Adrenal gland (tissue), 9 donors: ENCODE measurements at regions not wholly inside any gene's neighbourhood (a gene's known extent, or its start where the extent isn't known, plus 50 kb on each side); places are given as distances from the start of the nearest gene placed in this dataset.

ENCODE experiments used
- DNase-seq, 7 donors: peaks; one replicate each; pipeline ENCODE4 v3.0.0-alpha.2; 2019 to 2020
- H3K27ac ChIP-seq, 5 donors: fragments of 200-600 bp; sonication (generic) in 4 of 5; 1 replicate in 3 of 5; 2 replicates in 2 of 5; pipeline versions ENCODE4 v1.5.1 to v1.8.0; 2016 to 2020; ENCODE audit warnings: mild to moderate bottlenecking in 1 of 5
- H3K27me3 ChIP-seq: fragments of 200-600 bp; 2 replicates; pipeline ENCODE4 v1.8.0; 2021
- H3K36me3 ChIP-seq, 2 donors: fragments of 200-600 bp; replicated peaks in 1 of 2; 1 replicate in 1 of 2; 2 replicates in 1 of 2; pipeline versions ENCODE4 v1.5.1 to v1.8.0; 2018 to 2022
- H3K4me1 ChIP-seq, 2 donors: fragments of 200-600 bp; replicated peaks in 1 of 2; 1 replicate in 1 of 2; 2 replicates in 1 of 2; pipeline versions ENCODE4 v1.5.1 to v1.8.0; 2018 to 2021
- H3K4me3 ChIP-seq, 4 donors: fragments of 200-600 bp; sonication (generic) in 3 of 4; one replicate each; pipeline ENCODE4 v1.5.1; 2016 to 2018
- H3K9me3 ChIP-seq, 3 donors: fragments of 200-600 bp; sonication (generic) in 1 of 3; replicated peaks in 1 of 3; 1 replicate in 2 of 3; 2 replicates in 1 of 3; pipeline versions ENCODE4 v1.5.1 to v1.8.0; 2016 to 2021
- CTCF ChIP-seq, 6 experiments: fragments of 450-650 bp in 4 of 6; fragments of 200-600 bp in 2 of 6; sonication (generic) in 1 of 6; IDR thresholded peaks; 1 replicate in 5 of 6; 2 replicates in 1 of 6; pipeline versions ENCODE4 v1.5.1 to v1.8.0; 2016 to 2021; ENCODE audit warnings: antibody characterized with exemption in 6 of 6, mild to moderate bottlenecking in 2 of 6, moderate library complexity in 1 of 6
- POLR2A ChIP-seq, 2 donors: fragments of 450-650 bp; IDR thresholded peaks; one replicate each; pipeline ENCODE4 v1.6.1; 2017; ENCODE audit warnings: antibody characterized with exemption in 2 of 2, mild to moderate bottlenecking in 2 of 2, moderate library complexity in 1 of 2
- WGBS, 4 donors: extraction: QIAGEN DNeasy Blood & Tissue Kit in 2 of 4; methylation state at CpG; one replicate each; pipeline versions ENCODE4 v1.1.5 to v1.1.7; 2013 to 2017; 5-methylcytosine and 5-hydroxymethylcytosine counted together
- intact Hi-C, 2 donors: fragments of 100-400 bp; cut with DNase I; formaldehyde crosslinking; loops; one replicate each; pipeline versions ENCODE4 v1.14.1 to v1.15.0; 2022 to 2023
- donor health status: healthy with polysubstance abuse.
- donor health status: Bipolar disorder and iron deficiency.
- donor health status: DM: yes; HTN: yes; CAD: no.
- donor health status: DM: no; HTN: no; CAD: no.
- donor health status: DM: no; HTN: no; CAD: no.

- Histone ChIP-seq H3K36me3 (no peaks in the 10 kb centered on the region), H3K27me3 (no peaks in the 10 kb centered on the region), H3K9me3 (no peaks in the 10 kb centered on the region), H3K27ac (no peak overlapping the region), H3K4me3 (no peak overlapping the region), H3K4me1 (no peaks in the 10 kb centered on the region)
- TF ChIP-seq CTCF (IDR thresholded peaks at IDR 0.05) (no peak), POLR2A (IDR thresholded peaks at IDR 0.05) (no peak)
- WGBS, 4 donors = 88 to 95% (median 91%) methylated on average over 43 to 46 of the region's 46 CpGs
- no peak for DNase-seq
- intact Hi-C loops = no loop called here
Observed at GRCh38 chr18:78238404-78239089, 741.1 kb upstream of the SALL3 start.

- TF ChIP-seq POLR2A (IDR thresholded peaks at IDR 0.05) (no peak), CTCF (IDR thresholded peaks at IDR 0.05) (no peak)
- Histone ChIP-seq H3K4me3 (no peak overlapping the region), H3K27ac (no peak overlapping the region), H3K9me3 (no peaks in the 10 kb centered on the region), H3K36me3 (no peaks in the 10 kb centered on the region), H3K4me1 (no peaks in the 10 kb centered on the region), H3K27me3 (no peaks in the 10 kb centered on the region)
- 90 to 97% (median 92%) methylated on average over 14 to 17 of the region's 17 CpGs for WGBS, 4 donors
- no peak for DNase-seq
- intact Hi-C loops = no loop called here
Observed at GRCh38 chr18:78239090-78239457, 740.5 kb upstream of the SALL3 start.

- no peak for TF ChIP-seq CTCF (IDR thresholded peaks at IDR 0.05)
- no peak for TF ChIP-seq POLR2A (IDR thresholded peaks at IDR 0.05)
- intact Hi-C loops = no loop called here
- no peaks in the 10 kb centered on the region for H3K36me3 ChIP-seq
- 77 to 91% (median 86%) methylated on average over 12 to 13 of the region's 13 CpGs for WGBS, 4 donors
- no peaks in the 10 kb centered on the region for H3K9me3 ChIP-seq
- H3K27ac ChIP-seq = no peak overlapping the region
- DNase-seq = no peak
- H3K4me3 ChIP-seq = no peak overlapping the region
- H3K27me3 ChIP-seq = no peaks in the 10 kb centered on the region
- no peaks in the 10 kb centered on the region for H3K4me1 ChIP-seq
Observed at GRCh38 chr18:78240101-78240500, 739.5 kb upstream of the SALL3 start.

GRCh38 chr18:78240627-78241252 is 738.9 kb upstream of the SALL3 start:
- TF ChIP-seq POLR2A (IDR thresholded peaks at IDR 0.05) (no peak), CTCF (IDR thresholded peaks at IDR 0.05) (no peak)
- DNase-seq = no peak
- intact Hi-C loops = no loop called here
- no peaks in the 10 kb centered on the region for H3K4me1 ChIP-seq
- WGBS, 4 donors = 72 to 83% (median 74%) methylated on average over 16 of the region's 16 CpGs
- no peaks in the 10 kb centered on the region for H3K9me3 ChIP-seq
- no peaks in the 10 kb centered on the region for H3K27me3 ChIP-seq
- no peak overlapping the region for H3K4me3 ChIP-seq
- H3K36me3 ChIP-seq = no peaks in the 10 kb centered on the region
- no peak overlapping the region for H3K27ac ChIP-seq
